Fibroblast of lung (primary cell): ENCODE measurements at regions not wholly inside any gene's neighbourhood (a gene's known extent, or its start where the extent isn't known, plus 50 kb on each side); places are given as distances from the start of the nearest gene placed in this dataset.

Experiments used
- DNase-seq, 2 donors: peaks; one replicate each; pipeline versions ENCODE4 v3.0.0 to v3.0.0-alpha.2; 2010; ENCODE audit warnings: low read depth in 2 of 2
- H2AFZ ChIP-seq: 2 replicates; pipeline ENCODE4 v1.5.1; 2012; ENCODE audit warnings: low read length, control low read depth, inconsistent platforms
- H3K27ac ChIP-seq: 2 replicates; pipeline ENCODE4 v1.5.1; 2011; ENCODE audit warnings: low read length, control low read depth; ENCODE audit not compliant: insufficient read depth
- H3K27me3 ChIP-seq: 2 replicates; pipeline ENCODE4 v1.5.1; 2011; ENCODE audit warnings: mild to moderate bottlenecking, low read length; ENCODE audit not compliant: control insufficient read depth, insufficient read depth
- H3K36me3 ChIP-seq: 2 replicates; pipeline ENCODE4 v1.5.1; 2011; ENCODE audit warnings: low read length; ENCODE audit not compliant: control insufficient read depth, insufficient read depth
- H3K4me1 ChIP-seq: 2 replicates; pipeline ENCODE4 v1.5.1; 2011; ENCODE audit warnings: low read length; ENCODE audit not compliant: control insufficient read depth, insufficient read depth; ENCODE audit errors: extremely low read depth
- H3K4me2 ChIP-seq: 2 replicates; pipeline ENCODE4 v1.5.1; 2011; ENCODE audit warnings: low read length, control low read depth; ENCODE audit not compliant: insufficient read depth; ENCODE audit errors: extremely low read depth
- H3K4me3 ChIP-seq, 4 experiments: fragments of 200-600 bp in 1 of 4; sonication (generic) in 1 of 4; replicated peaks in 1 of 4; 2 replicates each; pipeline ENCODE4 v1.5.1; 2011 to 2016; ENCODE audit warnings: low read length in 4 of 4, low read depth in 3 of 4, mild to moderate bottlenecking in 3 of 4, control low read depth in 2 of 4, inconsistent platforms in 1 of 4, mixed read lengths in 1 of 4; ENCODE audit not compliant: insufficient read depth in 1 of 4; ENCODE audit errors: control extremely low read depth in 1 of 4
- H3K79me2 ChIP-seq: 2 replicates; pipeline ENCODE4 v1.5.1; 2012; ENCODE audit warnings: mild to moderate bottlenecking, low read length, inconsistent platforms; ENCODE audit not compliant: control insufficient read depth, insufficient read depth
- H3K9ac ChIP-seq: 2 replicates; pipeline ENCODE4 v1.5.1; 2011; ENCODE audit warnings: mild to moderate bottlenecking, low read length, control low read depth; ENCODE audit not compliant: insufficient read depth
- H3K9me3 ChIP-seq: 2 replicates; pipeline ENCODE4 v1.5.1; 2012; ENCODE audit warnings: low read depth, low read length; ENCODE audit not compliant: control insufficient read depth, insufficient read depth
- H4K20me1 ChIP-seq: 2 replicates; pipeline ENCODE4 v1.5.1; 2011; ENCODE audit warnings: low read length; ENCODE audit not compliant: control insufficient read depth, insufficient read depth; ENCODE audit errors: extremely low read depth
- CTCF ChIP-seq, 2 donors: IDR thresholded peaks in 1 of 2; conservative IDR thresholded peaks in 1 of 2; 1 replicate in 1 of 2; 2 replicates in 1 of 2; pipeline ENCODE4 v1.5.1; 2011 to 2012; ENCODE audit warnings: low read length in 2 of 2, control low read depth in 1 of 2, inconsistent platforms in 1 of 2, low read depth in 1 of 2, mild to moderate bottlenecking in 1 of 2
- EZH2 ChIP-seq: IDR thresholded peaks from 2 replicates; pipeline ENCODE4 v1.5.1; 2012; ENCODE audit warnings: low read length, control low read depth, mild to moderate bottlenecking; ENCODE audit errors: missing control alignments

- H2AFZ ChIP-seq: no peak overlapping the region
- H4K20me1 ChIP-seq: no peaks in the 10 kb centered on the region
- H3K9me3 ChIP-seq: no peaks in the 10 kb centered on the region
- no peak overlapping the region for H3K9ac ChIP-seq
- H3K4me3 ChIP-seq: no peak overlapping the region
- H3K79me2 ChIP-seq: no peaks in the 10 kb centered on the region
- no peaks in the 10 kb centered on the region for H3K27me3 ChIP-seq
- no peak overlapping the region for H3K4me2 ChIP-seq
- no peaks in the 10 kb centered on the region for H3K36me3 ChIP-seq
- no peak overlapping the region for H3K27ac ChIP-seq
- TF ChIP-seq CTCF (conservative IDR thresholded peaks at IDR 0.05 in 1 of 2, IDR thresholded peaks at IDR 0.05 in 1 of 2; ENCODE audit: low read depth in 1 of 2, low read length in 2 of 2) (no peak), EZH2 (no peak)
- DNase-seq: no peak
- H3K4me1 ChIP-seq: no peaks in the 10 kb centered on the region
Observed at GRCh38 chr13:52924289-52925148, 76.1 kb upstream of the PCDH8 start.

GRCh38 chr13:52922961-52923360 is 74.5 kb upstream of the PCDH8 start:
- Histone ChIP-seq H3K36me3 (no peaks in the 10 kb centered on the region), H3K79me2 (no peaks in the 10 kb centered on the region), H3K9ac (no peak overlapping the region), H3K4me2 (no peak overlapping the region), H3K9me3 (no peaks in the 10 kb centered on the region), H2AFZ (no peak overlapping the region), H4K20me1 (no peaks in the 10 kb centered on the region), H3K4me1 (no peaks in the 10 kb centered on the region), H3K27ac (no peak overlapping the region), H3K4me3 (no peak overlapping the region), H3K27me3 (no peaks in the 10 kb centered on the region)
- DNase-seq: no peak
- TF ChIP-seq EZH2 (no peak), CTCF (conservative IDR thresholded peaks at IDR 0.05 in 1 of 2, IDR thresholded peaks at IDR 0.05 in 1 of 2; ENCODE audit: low read depth in 1 of 2, low read length in 2 of 2) (no peak)

- TF ChIP-seq EZH2 (no peak), CTCF (conservative IDR thresholded peaks at IDR 0.05 in 1 of 2, IDR thresholded peaks at IDR 0.05 in 1 of 2; ENCODE audit: low read depth in 1 of 2, low read length in 2 of 2) (no peak)
- no peak overlapping the region for H3K27ac ChIP-seq
- no peak overlapping the region for H3K4me3 ChIP-seq
- no peaks in the 10 kb centered on the region for H3K4me1 ChIP-seq
- H3K9ac ChIP-seq: no peak overlapping the region
- H4K20me1 ChIP-seq: no peaks in the 10 kb centered on the region
- no peak overlapping the region for H3K4me2 ChIP-seq
- no peaks in the 10 kb centered on the region for H3K36me3 ChIP-seq
- DNase-seq: no peak
- no peaks in the 10 kb centered on the region for H3K9me3 ChIP-seq
- no peaks in the 10 kb centered on the region for H3K79me2 ChIP-seq
- no peak overlapping the region for H2AFZ ChIP-seq
- no peaks in the 10 kb centered on the region for H3K27me3 ChIP-seq
Observed at GRCh38 chr13:52921194-52921593, 72.8 kb upstream of the PCDH8 start.
